SK-N-MC (cell line): ENCODE measurements at regions not wholly inside any gene's neighbourhood (a gene's known extent, or its start where the extent isn't known, plus 50 kb on each side); places are given as distances from the start of the nearest gene placed in this dataset.

Experiments
- EZH2 ChIP-seq: fragments of 200-600 bp; sonication (generic); IDR thresholded peaks from one replicate; pipeline ENCODE4 v1.6.1; 2017; ENCODE audit warnings: antibody characterized with exemption
- POLR2AphosphoS5 ChIP-seq: IDR thresholded peaks from 2 replicates; pipeline ENCODE4 v1.6.1; 2012; ENCODE audit warnings: mild to moderate bottlenecking, low read depth, low read length, borderline replicate concordance

DNA sequence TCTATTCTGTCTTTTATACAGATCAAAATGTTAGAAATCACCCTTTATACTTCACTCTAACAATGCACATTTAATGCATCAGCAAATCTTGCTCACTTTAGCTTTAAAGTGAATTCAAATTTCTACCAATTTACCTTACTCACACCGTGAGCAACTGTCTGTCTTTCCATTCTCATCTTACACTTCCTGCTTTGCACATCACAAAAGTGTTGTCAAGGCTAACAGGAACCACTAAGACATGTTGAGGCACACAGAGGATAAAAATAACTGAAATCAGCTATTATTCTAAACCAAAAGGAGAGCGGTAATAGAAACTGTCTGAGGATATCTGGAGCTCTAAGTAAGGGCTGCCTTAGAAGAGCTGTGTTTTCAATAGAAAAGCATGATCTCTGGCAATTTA is 519.9 kb downstream of the ZBBX start:
- TF ChIP-seq EZH2, result no peak
- TF ChIP-seq POLR2AphosphoS5, result no peak
